ENCODE measurements at regions not wholly inside any gene's neighbourhood (a gene's known extent, or its start where the extent isn't known, plus 50 kb on each side); places are given as distances from the start of the nearest gene placed in this dataset.
A peak's percentile ranks its signal among the peaks of the same experiment; 100 is the strongest.

DNA sequence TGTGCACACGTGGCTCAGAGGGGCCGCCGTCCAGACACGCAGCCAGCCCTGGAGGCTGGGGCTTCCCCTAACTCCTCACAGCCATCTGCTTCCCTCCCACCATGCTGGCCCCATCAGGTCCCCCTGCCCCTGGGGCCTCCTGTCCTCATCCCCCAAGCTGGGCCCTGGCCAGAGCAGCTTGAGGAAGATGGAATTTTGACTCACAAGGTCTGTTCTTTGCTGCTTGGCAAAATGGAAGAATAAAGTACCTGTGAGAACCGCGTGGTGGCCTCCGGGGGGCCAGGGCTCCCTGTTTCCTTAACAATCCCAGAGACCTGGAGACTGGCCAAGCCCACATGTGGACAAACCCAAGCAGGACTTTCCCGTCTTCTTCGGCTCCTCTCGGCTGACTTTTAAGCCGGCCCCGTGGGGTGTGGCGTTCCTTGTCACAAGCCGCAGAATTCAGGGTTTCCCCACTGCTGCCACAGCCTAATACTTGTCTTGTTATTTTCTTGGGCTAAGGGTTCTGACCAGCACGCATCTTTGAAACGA lies 872.8 kb downstream of the BRD1 start:
- no peak overlapping the region for H3K4me3 Mint-ChIP-seq
- H3K27me3 Mint-ChIP-seq (ENCODE audit: low read depth): peaks cover 41% of the 10 kb centered on the region
- peak overlapping the region in 1 of 3 experiments; percentile 77 for H3K27ac Mint-ChIP-seq
- peaks cover 5% of the 10 kb centered on the region for H3K4me1 Mint-ChIP-seq
- no peaks in the 10 kb centered on the region for H3K9me3 Mint-ChIP-seq
- no peaks in the 10 kb centered on the region for H3K36me3 Mint-ChIP-seq (ENCODE audit: low read depth)
- TF ChIP-seq, protein P1, sequence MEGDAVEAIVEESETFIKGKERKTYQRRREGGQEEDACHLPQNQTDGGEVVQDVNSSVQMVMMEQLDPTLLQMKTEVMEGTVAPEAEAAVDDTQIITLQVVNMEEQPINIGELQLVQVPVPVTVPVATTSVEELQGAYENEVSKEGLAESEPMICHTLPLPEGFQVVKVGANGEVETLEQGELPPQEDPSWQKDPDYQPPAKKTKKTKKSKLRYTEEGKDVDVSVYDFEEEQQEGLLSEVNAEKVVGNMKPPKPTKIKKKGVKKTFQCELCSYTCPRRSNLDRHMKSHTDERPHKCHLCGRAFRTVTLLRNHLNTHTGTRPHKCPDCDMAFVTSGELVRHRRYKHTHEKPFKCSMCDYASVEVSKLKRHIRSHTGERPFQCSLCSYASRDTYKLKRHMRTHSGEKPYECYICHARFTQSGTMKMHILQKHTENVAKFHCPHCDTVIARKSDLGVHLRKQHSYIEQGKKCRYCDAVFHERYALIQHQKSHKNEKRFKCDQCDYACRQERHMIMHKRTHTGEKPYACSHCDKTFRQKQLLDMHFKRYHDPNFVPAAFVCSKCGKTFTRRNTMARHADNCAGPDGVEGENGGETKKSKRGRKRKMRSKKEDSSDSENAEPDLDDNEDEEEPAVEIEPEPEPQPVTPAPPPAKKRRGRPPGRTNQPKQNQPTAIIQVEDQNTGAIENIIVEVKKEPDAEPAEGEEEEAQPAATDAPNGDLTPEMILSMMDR (IDR thresholded peaks at IDR 0.05; ENCODE audit: unreplicated experiment in 3 of 3): no peak

DNA sequence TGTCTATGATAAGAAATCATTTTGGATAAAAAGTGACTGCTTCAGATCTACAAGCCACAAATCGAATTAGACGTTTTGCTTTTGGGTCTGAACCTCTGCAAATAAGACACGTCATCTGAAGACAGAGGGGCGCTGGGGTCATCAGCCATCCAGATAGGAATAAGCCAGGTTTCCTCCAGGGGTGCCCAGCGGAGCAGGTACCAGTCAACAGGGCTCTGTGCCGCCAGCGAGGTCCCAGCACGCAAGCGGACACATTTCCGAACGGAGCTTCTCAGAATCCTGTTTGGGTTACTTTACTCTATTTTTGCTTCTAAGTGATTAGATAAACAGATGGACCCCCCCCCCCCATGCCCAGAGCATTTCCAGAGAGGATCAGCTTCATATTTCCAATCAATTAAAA lies 873.8 kb downstream of the BRD1 start:
- Mint-ChIP-seq H3K9me3 (no peaks in the 10 kb centered on the region), H3K27me3 (ENCODE audit: low read depth) (peaks cover 34% of the 10 kb centered on the region), H3K36me3 (ENCODE audit: low read depth) (no peaks in the 10 kb centered on the region), H3K27ac (no peak overlapping the region), H3K4me3 (no peak overlapping the region), H3K4me1 (peaks cover 5% of the 10 kb centered on the region)
- TF ChIP-seq, protein P1 (IDR thresholded peaks at IDR 0.05; ENCODE audit: unreplicated experiment in 3 of 3): no peak

DNA sequence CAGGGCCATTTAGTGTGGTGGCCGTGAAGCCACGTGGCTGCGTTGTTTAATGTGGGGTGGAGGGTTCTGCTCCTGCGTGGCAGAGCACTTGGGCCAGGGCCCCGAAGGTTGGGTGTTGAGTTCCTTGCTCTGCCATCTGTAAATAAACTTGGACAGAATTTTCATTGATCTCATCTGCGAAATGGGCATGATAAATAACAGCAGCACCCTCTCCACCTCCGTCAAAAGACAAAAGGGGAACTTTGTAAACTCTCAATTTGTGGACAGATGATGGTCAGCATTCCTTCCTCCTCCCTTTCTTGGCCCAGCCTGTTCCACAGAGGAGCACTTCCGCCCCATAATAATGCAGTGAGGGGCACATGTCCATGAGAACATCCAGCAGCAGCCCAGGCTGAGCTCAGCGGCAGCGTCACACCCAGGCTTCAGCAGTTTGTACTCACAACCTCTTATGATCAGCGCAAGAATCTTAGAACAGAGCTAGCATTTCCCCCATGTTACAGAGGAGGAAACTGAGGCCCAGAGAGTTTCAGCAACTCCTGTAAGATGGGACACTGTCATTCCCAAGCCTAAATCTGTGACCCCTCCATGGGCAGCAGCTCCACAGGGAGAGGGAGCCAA lies 874.5 kb downstream of the BRD1 start:
- Mint-ChIP-seq H3K27me3 (ENCODE audit: low read depth) (peaks cover 40% of the 10 kb centered on the region), H3K27ac (no peak overlapping the region), H3K4me3 (no peak overlapping the region), H3K36me3 (ENCODE audit: low read depth) (no peaks in the 10 kb centered on the region), H3K4me1 (peaks cover 5% of the 10 kb centered on the region), H3K9me3 (no peaks in the 10 kb centered on the region)
- TF ChIP-seq, protein P1 (IDR thresholded peaks at IDR 0.05; ENCODE audit: unreplicated experiment in 3 of 3): no peak

DNA sequence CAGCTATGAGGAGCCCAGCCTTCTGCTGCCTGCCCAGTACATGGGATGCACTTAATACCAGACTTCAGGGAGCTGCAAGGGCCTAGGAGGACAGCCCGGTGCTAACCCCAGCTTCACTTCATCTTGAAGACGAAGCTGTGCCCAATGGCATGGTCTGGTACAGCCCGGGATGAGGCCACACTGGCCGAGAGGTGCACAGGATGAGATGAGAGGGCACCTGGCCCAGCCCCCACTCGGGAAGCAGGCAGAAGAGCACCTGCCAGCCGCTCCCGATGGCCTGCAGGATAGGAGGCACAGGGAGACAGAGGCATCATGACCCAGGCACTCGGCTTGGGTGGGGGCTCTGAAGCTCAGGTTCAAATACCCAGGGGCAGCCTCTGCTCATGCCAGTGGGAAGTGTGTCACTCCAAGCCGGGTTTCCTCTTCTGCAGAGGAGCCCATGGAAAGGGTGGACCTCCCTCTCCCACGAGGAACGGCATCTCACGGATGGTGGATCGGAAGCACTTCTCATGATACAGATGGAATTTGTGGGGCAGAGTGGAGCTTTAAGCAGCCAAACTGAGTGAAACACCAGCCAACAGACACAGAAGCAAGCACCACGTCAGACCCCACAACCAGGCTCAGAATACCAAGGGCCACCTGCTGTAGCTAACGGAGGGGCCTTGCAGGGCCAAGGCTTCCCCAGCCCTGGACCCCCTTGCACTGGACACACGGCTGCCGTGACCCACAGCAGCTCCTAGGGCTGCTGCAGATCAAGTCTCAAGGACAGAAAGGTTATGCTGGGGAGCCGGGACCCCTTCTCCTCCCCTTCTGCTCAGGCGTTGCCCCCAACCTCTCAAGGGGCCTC lies 875.2 kb downstream of the BRD1 start:
- Mint-ChIP-seq H3K4me1 (peaks cover 5% of the 10 kb centered on the region), H3K4me3 (no peak overlapping the region), H3K27ac (no peak overlapping the region), H3K27me3 (ENCODE audit: low read depth) (peaks cover 45% of the 10 kb centered on the region), H3K9me3 (no peaks in the 10 kb centered on the region), H3K36me3 (ENCODE audit: low read depth) (no peaks in the 10 kb centered on the region)
- TF ChIP-seq, protein P1 (IDR thresholded peaks at IDR 0.05; ENCODE audit: unreplicated experiment in 3 of 3): no peak

DNA sequence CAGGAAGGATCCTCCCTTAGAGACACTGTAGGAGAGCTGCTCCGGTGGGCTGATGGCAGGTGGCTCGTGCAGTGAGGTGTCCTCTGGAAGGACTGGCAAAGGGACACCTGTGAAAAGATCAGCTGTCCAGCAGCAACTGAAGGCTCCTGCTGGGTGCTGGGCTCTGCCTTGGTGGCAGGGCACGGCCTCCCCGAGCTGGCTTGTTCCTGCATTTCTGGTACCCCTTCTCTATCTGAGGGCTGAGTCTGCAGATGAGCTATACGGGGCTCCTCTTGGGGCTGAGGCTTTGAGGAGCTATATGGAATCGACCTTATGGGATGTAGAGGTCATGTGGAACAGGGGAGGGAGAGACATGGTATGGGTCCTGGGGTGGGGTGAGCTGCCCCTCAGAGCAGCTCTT lies 875.8 kb downstream of the BRD1 start:
- TF ChIP-seq, protein P1 (IDR thresholded peaks at IDR 0.05; ENCODE audit: unreplicated experiment in 3 of 3): no peak
- no peaks in the 10 kb centered on the region for H3K36me3 Mint-ChIP-seq (ENCODE audit: low read depth)
- no peak overlapping the region for H3K4me3 Mint-ChIP-seq
- H3K4me1 Mint-ChIP-seq: peaks cover 5% of the 10 kb centered on the region
- H3K27ac Mint-ChIP-seq: no peak overlapping the region
- peaks cover 44% of the 10 kb centered on the region for H3K27me3 Mint-ChIP-seq (ENCODE audit: low read depth)
- H3K9me3 Mint-ChIP-seq: no peaks in the 10 kb centered on the region

Data from nephron (organoid).